ENCODE measurements at regions not wholly inside any gene's neighbourhood (a gene's known extent, or its start where the extent isn't known, plus 50 kb on each side); places are given as distances from the start of the nearest gene placed in this dataset.
"Not testable (repeated sequence)": the region's sequence is repeated elsewhere in the genome, so short reads cannot be mapped to it uniquely, and the experiment has no call there.

- DNase-seq, result no peak
Measured at GRCh38 chr6:14380086-14380820, 262.7 kb downstream of the CD83 start.

DNA sequence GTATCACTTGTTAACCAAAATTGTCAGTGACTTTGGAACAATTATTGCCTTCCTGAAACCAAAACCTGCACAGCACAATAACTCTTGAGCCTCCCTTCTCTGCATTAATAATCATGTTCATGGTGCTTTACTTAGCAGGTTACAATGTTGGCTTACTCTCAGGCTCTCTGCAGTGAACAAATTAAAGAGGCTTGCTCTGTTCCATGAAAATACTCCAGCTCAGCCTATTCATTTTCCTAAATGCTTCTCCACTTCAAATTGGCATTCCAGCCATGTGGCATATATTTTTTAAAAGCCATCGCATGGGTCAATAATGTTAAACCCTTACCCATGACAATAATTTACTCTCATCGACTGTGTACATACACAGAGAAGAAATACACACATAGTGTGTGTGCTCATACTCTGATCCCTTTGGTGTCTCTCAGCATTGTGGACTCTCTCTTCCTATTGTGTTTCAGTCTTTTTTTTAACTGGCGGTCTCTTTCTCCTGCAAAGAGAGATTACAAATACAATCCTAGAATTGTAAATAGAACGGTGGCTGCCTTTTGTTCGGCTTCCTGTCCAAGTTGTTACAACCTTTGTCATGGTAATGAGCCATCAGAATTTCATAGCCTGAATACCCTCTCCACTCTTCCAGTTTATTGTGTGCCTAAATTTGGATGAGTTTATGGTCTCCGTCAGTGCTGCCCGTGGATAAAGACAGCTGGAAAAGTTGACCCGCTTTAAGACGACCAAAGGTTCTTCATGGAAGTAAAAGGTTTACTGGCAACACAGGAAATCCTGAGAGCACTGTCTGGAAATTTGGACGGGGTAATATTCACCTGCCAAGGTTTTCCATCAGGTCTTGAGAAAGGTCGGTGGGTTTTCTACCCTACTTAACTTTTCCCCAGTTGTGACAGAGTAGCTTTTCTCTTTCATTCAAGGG, 263.6 kb downstream of the CD83 start:
- no peak for DNase-seq

GRCh38 chr6:14381829-14382677, 264.5 kb downstream of the CD83 start:
- DNase-seq, result no peak

DNA sequence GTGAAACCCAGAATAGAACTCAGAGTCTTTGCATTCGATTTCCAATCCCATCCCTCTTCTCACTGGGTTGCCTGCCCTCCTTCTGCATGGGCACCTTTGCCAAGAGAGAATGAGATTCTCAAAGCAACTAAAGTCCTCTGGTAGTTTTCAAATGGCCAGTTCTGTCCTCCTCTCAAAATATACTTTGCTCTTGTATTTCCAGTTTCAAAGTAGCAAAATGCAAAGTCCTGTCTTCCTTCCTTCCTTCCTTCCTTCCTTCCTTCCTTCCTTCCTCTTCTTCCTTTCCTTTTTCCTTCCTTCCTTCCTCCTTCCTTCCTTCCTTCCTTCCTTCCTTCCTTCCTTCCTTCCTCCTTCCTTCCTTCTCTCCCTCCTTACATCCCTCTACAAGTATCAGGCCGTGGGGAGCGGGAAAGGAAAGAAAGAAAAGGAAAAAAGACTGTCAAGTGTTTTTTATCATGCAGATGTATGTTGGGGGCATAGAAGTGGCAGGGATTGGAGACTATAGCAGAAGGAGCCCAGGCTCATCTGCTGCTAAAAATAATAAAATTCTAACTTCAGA, 265.2 kb downstream of the CD83 start:
- DNase-seq, result no peak

DNA sequence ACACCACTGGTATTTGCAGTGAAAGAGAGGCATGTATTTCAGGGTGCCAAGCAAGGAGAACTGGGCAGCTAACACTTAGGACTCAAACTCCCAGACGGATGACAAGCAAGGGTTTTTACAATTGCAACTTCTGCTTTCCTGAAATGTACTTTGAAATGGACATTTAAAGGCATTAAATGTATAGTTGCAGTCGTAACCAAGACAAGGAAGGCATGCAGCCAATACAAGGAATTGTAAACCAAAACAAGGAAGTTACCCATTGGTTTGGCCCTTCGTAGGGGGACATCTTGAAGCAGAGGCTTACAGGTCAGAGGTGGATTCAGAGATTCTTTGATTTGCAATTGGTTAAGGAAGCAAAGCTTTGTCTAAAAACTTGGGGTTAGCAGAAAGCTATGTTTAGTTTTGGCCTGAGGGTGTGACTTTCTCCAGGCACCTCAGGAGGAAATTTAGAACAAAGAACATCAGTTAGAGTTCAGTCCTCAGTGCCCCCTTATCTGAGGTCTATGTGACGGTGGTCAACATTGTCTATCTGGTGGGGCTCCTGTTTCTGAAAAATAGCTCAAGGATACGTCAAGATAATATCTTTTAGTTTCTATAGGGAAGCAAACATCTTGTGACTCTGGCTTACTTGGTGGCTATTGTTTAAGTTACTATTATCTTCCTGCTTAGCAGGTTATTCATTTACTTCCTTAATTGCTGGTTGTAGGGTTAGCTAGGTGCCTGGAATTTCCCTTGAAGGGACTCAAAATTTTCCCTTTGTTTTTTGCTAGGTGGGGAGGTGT, 266.0 kb downstream of the CD83 start:
- no peak for DNase-seq

GRCh38 chr6:14384175-14384949, 266.8 kb downstream of the CD83 start:
- no peak for DNase-seq

GRCh38 chr6:14386263-14386662, 268.7 kb downstream of the CD83 start:
- no peak for DNase-seq

- DNase-seq, result no peak
Measured at GRCh38 chr6:14386668-14387067, 269.1 kb downstream of the CD83 start.

DNA sequence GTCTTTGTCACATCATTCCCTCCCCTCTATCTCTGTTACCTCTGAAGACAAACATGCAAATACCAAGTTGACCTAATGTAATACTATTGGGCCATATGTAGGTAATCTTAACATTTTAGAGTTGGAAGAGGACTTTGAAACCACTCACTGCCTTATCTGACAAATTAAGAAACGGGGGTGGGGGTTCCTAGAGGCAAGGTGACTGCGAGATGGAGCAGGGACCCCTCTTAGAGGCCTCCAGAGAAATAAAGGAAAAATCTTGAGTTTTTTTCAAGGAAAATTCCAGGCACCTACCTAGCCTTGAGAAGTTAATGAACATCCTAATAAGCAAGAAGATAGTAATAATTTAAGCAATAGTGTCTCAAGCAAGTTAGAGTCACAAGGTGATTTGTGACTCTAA, 270.8 kb downstream of the CD83 start:
- no peak for DNase-seq

DNA sequence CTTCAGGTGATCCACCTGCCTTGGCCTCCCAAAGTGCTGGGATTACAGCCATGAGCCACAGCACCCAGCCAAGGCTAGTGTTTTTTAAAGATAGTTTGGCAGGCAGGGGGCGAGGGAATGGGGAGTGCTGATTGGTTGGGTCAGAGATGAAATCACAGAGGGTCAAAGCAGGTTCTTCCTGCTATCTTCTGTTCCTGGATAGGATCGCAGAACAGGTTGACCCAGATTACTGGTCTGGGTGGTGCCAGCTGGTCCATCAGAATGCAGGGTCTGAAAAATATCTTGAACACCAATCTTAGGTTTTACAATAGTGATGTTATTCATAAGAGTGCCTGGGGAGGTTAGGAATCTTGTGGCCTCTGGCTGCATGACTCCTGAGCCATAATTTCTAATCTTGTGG, 272.2 kb downstream of the CD83 start:
- not testable (repeated sequence) for DNase-seq

GRCh38 chr6:14390805-14391204, 273.2 kb downstream of the CD83 start:
- no peak for DNase-seq

- no peak for DNase-seq
Measured at GRCh38 chr6:14393910-14394309, 276.3 kb downstream of the CD83 start.

DNA sequence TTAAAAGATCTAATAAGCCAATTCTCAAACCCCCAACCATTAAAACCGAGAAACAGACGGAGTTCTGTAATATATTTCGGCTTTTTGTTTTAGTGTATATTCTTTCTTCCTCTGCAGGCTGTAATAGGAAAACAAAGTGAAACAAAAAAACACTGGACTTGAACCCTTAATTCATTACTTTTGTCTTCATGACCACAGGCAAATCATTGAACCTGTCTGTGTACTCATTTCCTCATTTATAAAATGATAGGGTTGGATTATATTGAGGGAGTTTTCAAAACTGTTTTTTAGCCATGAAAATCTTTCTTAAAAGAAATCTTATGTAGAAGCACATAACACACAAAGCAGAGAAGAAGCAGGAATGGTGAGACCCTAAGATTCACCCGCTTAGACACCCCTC, 278.8 kb downstream of the CD83 start:
- no peak for DNase-seq

DNA sequence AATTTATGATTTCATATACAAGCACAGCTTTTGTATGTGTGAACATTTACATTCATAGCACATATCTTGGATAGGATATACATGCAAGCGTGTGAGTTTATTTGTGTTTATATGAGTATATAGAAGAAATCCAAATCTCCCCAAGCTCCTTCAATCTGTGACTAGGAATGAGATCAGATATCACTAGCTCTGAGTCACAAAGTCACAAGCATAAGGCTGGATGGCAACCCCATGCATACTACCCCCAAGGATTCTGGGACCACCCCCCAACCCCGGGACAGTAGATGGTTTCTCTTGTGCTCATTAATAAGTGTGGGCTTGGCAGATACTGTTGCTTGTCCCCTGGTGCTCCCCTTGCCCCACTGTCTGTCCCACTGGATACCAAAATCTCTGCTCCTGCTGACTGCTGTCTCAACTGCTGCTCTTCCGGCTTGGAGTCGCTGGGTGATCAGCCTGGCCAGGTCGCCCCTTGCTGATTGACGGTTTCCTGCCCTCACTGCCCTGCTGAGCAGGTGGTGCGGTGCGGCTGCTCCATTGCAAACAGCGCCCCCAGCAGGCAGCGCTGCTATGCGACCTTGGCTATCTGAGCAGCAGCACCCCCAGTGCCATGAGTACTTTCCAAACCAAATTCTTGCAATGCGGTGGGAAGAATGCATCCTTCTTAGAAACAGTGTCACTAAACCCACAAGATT, 279.4 kb downstream of the CD83 start:
- no peak for DNase-seq

DNA sequence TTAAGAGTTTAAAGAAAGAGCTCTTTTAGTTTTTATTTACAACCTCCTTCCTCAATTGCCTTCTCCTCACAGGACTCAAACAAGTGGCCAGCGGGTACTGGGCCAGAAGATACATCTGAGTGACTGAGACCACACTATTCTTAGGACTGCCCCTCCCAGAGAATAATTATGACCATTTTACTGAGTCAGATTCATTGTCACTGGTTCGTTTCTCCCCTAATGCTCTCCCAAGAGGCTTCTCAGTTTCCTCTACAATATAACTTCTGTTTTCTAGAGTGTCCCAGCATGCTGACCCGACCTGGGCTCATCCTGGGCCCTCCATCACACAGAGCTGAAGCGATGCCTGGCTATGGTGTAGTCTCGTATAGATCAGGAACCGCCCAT, 279.9 kb downstream of the CD83 start:
- no peak for DNase-seq

- DNase-seq, result no peak
Measured at GRCh38 chr6:14398953-14399352, 281.4 kb downstream of the CD83 start.

DNA sequence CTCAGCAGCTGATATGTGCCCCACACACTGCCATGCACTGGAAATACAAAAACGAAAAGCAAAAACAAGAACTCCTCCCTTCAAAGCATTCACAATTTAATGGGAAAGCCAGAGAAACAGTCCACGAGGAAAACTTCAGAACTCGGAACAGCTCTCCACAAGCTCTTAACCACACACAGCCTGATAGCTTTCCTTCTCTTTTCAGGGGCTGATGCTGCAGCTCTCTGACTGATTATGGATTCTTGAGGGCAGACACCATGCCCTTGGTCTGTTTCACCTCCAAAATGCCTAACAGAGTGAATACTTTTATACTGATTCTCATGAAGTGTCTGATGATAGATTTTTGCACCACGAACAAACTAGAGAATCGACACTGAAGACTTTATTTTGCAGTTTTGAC, 282.1 kb downstream of the CD83 start:
- DNase-seq, result no peak

DNA sequence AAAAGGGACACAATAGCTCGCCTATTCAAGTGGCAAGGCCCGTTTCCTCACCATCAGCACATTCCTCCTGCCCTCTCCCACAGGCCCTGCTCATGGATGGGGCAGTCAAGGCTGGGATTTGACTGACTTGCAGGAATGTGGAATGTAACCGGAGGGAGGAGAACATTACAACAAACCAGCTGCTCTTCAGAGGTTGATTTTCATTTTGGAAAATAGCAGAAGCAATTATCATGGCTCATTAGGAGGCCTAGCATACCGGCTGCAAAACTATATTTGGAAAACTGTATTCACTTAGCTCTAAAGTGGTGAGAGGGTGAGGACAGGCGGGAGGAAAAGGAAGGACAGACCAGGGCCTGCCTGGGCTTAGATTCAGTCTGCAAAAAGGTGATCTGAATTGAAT, 283.7 kb downstream of the CD83 start:
- no peak for DNase-seq

DNA sequence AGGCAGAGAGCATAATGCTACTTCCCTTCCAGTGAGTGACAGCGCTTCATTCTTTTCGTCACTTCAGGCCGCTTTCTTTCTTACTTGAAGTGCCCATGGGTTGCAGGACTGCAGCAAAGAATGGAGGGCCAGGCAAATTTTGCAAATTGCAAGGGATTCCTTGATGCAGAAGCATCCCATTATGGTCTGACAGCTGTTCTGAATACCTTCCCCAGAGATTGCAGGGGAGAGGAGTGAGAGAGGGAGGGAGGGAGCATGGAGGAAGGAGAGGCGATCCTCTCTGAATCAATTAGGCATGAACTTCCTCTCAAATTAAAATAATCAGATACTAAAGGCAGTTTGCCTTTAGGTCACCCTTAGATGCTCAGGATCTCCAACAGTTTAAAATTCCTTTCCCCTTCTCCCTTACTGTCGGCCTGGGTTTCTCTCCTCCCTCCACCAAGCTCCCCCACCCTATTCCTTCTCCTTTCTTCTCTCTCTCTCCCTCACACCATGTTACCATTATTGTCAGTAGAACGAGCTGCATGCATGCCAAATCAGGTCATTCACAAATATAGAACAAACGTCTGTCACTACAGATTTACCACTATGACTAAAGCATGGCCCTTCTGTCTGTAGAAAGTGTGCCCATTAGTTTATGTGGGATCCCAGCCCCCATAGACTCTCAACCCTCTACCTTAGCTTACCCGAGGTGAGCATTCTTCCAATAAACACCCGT, 289.2 kb downstream of the CD83 start:
- no peak for DNase-seq

DNA sequence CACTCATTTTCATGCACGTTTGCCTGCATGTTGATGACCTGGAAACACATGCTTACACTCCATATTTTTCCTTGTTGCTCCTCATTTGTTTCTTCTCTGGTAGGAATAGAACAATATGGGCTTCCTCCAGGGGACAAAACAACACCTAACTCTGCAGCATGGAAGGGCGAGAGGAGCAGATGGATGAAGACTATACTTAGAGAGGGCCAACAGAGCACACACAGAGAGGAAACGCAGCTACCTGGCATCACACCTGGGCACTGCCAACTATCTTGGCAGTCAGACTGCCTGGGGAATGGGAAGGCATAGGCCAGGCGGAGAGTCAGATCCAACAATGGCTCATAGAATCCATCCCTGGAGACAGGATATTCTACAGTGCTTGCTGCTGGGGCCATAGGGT, 290.9 kb downstream of the CD83 start:
- no peak for DNase-seq
